Spleen (tissue), 7 donors: ENCODE measurements at regions not wholly inside any gene's neighbourhood (a gene's known extent, or its start where the extent isn't known, plus 50 kb on each side); places are given as distances from the start of the nearest gene placed in this dataset.

Source experiments
- POLR2A ChIP-seq, 3 donors: fragments of 450-650 bp; IDR thresholded peaks; one replicate each; pipeline ENCODE4 v1.5.1; 2017; ENCODE audit warnings: antibody characterized with exemption in 3 of 3, mild to moderate bottlenecking in 1 of 3
- POLR2AphosphoS5 ChIP-seq, 3 donors: sonication (generic); formaldehyde crosslinking; IDR thresholded peaks; one replicate each; pipeline ENCODE4 v1.5.1; 2017; ENCODE audit warnings: antibody characterized with exemption in 3 of 3
- TF ChIP-seq, protein P1 (sequence below), 11 experiments: fragments of 200-600 bp in 7 of 11; fragments of 450-650 bp in 4 of 11; sonication (generic) in 4 of 11; IDR thresholded peaks in 8 of 11; conservative IDR thresholded peaks in 3 of 11; 1 replicate in 7 of 11; 2 replicates in 4 of 11; pipeline versions ENCODE4 v1.4.0 to v1.8.0; 2016 to 2021; ENCODE audit warnings: antibody characterized with exemption in 11 of 11, inconsistent platforms in 4 of 11, mild to moderate bottlenecking in 1 of 11
- donor health status: DM: no; HTN: no; CAD: no; lungs with moderate emphysema.
- donor health status: DM: no; HTN: no; CAD: no.
- donor health status: DM: no; HTN: no; CAD: no.

DNA sequence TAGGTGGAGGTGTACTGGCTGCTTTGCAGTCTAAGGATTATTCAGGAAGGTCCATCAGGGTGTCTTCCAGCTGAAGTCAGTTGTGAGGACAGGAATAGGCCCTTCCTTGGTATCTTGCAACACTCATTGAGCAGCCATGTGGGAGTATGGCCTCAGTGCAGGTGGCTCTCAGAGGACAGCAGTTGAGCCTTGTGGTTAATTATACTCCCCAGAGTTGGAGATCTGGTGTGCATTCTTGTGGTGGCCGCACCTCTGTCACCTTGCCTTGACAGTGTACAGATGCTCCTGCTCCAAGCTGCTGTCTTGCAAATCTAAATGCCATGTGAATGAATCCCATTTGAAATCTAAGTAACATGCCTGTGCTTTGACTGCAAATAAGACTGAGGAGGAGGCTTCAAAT lies 339.9 kb upstream of the BCHE start:
- TF ChIP-seq, protein P1, sequence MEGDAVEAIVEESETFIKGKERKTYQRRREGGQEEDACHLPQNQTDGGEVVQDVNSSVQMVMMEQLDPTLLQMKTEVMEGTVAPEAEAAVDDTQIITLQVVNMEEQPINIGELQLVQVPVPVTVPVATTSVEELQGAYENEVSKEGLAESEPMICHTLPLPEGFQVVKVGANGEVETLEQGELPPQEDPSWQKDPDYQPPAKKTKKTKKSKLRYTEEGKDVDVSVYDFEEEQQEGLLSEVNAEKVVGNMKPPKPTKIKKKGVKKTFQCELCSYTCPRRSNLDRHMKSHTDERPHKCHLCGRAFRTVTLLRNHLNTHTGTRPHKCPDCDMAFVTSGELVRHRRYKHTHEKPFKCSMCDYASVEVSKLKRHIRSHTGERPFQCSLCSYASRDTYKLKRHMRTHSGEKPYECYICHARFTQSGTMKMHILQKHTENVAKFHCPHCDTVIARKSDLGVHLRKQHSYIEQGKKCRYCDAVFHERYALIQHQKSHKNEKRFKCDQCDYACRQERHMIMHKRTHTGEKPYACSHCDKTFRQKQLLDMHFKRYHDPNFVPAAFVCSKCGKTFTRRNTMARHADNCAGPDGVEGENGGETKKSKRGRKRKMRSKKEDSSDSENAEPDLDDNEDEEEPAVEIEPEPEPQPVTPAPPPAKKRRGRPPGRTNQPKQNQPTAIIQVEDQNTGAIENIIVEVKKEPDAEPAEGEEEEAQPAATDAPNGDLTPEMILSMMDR (IDR thresholded peaks at IDR 0.05 in 8 of 11, conservative IDR thresholded peaks at IDR 0.05 in 3 of 11) = no peak
- no peak for TF ChIP-seq POLR2A (IDR thresholded peaks at IDR 0.05)
- TF ChIP-seq POLR2AphosphoS5 (IDR thresholded peaks at IDR 0.05) = no peak
